ENCODE measurements at regions not wholly inside any gene's neighbourhood (a gene's known extent, or its start where the extent isn't known, plus 50 kb on each side); places are given as distances from the start of the nearest gene placed in this dataset.

GRCh38 chr7:68559518-68559917 is 1038.8 kb upstream of the AUTS2 start (continued):
- no peak for TF ChIP-seq ZNF462 (CRISPR knock-in tag; IDR thresholded peaks at IDR 0.05)
- TF ChIP-seq STAT1 (IDR thresholded peaks at IDR 0.05; ENCODE audit: unreplicated experiment): no peak
- no peak for TF ChIP-seq ETS1 (IDR thresholded peaks at IDR 0.05)

GRCh38 chr7:68562323-68562899 is 1035.9 kb upstream of the AUTS2 start:
- H3K36me3 Mint-ChIP-seq (ENCODE audit: low read depth): peaks cover 31% of the 10 kb centered on the region
- H3F3A ChIP-seq (replicated peaks; ENCODE audit: low read depth): no peaks in the 10 kb centered on the region
- H3K27ac ChIP-seq (ENCODE audit: low read depth): no peak overlapping the region
- no peak overlapping the region for H3K4me2 ChIP-seq
- H4K20me1 ChIP-seq (replicated peaks; ENCODE audit: insufficient read depth): no peaks in the 10 kb centered on the region
- H3K9me2 ChIP-seq (ENCODE audit: insufficient read depth): no peaks in the 10 kb centered on the region
- no peaks in the 10 kb centered on the region for H3K4me1 ChIP-seq (ENCODE audit: insufficient read depth)
- DNase-seq (ENCODE audit: low spot score): no peak
- peaks cover 4% of the 10 kb centered on the region for H3K27me3 Mint-ChIP-seq (ENCODE audit: insufficient read depth, low read depth, poor library complexity)
- H2AFZ ChIP-seq: no peak overlapping the region
- no peak overlapping the region for H3K4me3 Mint-ChIP-seq
- no peak overlapping the region for H3K4me3 ChIP-seq
- no peaks in the 10 kb centered on the region; the same call in 1 of the 2 replicates for H3K36me3 ChIP-seq (ENCODE audit: insufficient read depth)
- no peak for ATAC-seq
- peaks cover 100% of the 10 kb centered on the region for H3K9me3 Mint-ChIP-seq
- H3K79me2 ChIP-seq (replicated peaks; ENCODE audit: insufficient read depth): no peaks in the 10 kb centered on the region
- no peaks in the 10 kb centered on the region for H3K4me1 Mint-ChIP-seq
- no peak overlapping the region for H3K27ac Mint-ChIP-seq
- no peaks in the 10 kb centered on the region for H3K27me3 ChIP-seq (ENCODE audit: insufficient read depth)
- TF ChIP-seq STAT1 (IDR thresholded peaks at IDR 0.05; ENCODE audit: unreplicated experiment) (no peak), ZNF462 (CRISPR knock-in tag; IDR thresholded peaks at IDR 0.05) (no peak), ETS1 (IDR thresholded peaks at IDR 0.05) (no peak), EZH2phosphoT487 (IDR thresholded peaks at IDR 0.05; ENCODE audit: unreplicated experiment) (no peak), POLR2AphosphoS5 (IDR thresholded peaks at IDR 0.05; ENCODE audit: low read depth) (no peak)
